K562 (cell line): ENCODE measurements at regions not wholly inside any gene's neighbourhood (a gene's known extent, or its start where the extent isn't known, plus 50 kb on each side); places are given as distances from the start of the nearest gene placed in this dataset.

Experiments
- BCL6 ChIP-seq: fragments of 250-450 bp; sonication (Bioruptor Pico); IDR thresholded peaks from 2 replicates; pipeline ENCODE4 v1.4.0; 2020
- C11orf30 ChIP-seq: fragments of 450-650 bp; IDR thresholded peaks from 2 replicates; pipeline ENCODE4 v1.6.1; 2016; ENCODE audit warnings: low read depth, mild to moderate bottlenecking
- CBX1 ChIP-seq: sonication (generic); IDR thresholded peaks from 2 replicates; pipeline ENCODE4 v1.6.1; 2016; ENCODE audit warnings: antibody characterized with exemption, low read depth, mild to moderate bottlenecking
- CREM ChIP-seq: IDR thresholded peaks from 2 replicates; pipeline ENCODE4 v1.6.1; 2014; ENCODE audit warnings: antibody characterized with exemption, low read depth
- CTBP1 ChIP-seq: fragments of 450-650 bp; IDR thresholded peaks from 2 replicates; pipeline ENCODE4 v1.6.1; 2016; ENCODE audit warnings: borderline replicate concordance
- DPF2 ChIP-seq: fragments of 450-650 bp; IDR thresholded peaks from 2 replicates; pipeline ENCODE4 v1.6.1; 2016
- GMEB1 ChIP-seq: fragments of 250-450 bp; sonication (Bioruptor Pico); IDR thresholded peaks from 2 replicates; pipeline ENCODE4 v1.4.0; 2020; ENCODE audit warnings: mild to moderate bottlenecking
- KDM1A ChIP-seq, 2 experiments: fragments of 450-650 bp; IDR thresholded peaks; 2 replicates each; pipeline ENCODE4 v1.6.1; 2016; ENCODE audit warnings: mild to moderate bottlenecking in 2 of 2
- KLF10 ChIP-seq: fragments of 250-450 bp; sonication (Bioruptor Pico); IDR thresholded peaks from 2 replicates; pipeline ENCODE4 v1.6.1; 2021; ENCODE audit warnings: matching md5 sums
- L3MBTL2 ChIP-seq: fragments of 450-650 bp; IDR thresholded peaks from 2 replicates; pipeline ENCODE4 v1.6.1; 2016; ENCODE audit warnings: mild to moderate bottlenecking, moderate library complexity
- MAX ChIP-seq: sonication (generic); formaldehyde crosslinking; IDR thresholded peaks from 2 replicates; pipeline ENCODE4 v1.9.0; 2022; ENCODE audit warnings: mild to moderate bottlenecking, missing genetic modification reagents
- NFE2 ChIP-seq: IDR thresholded peaks from 2 replicates; pipeline ENCODE4 v1.6.1; 2014; ENCODE audit warnings: antibody characterized with exemption, low read depth
- NUFIP1 ChIP-seq: fragments of 450-650 bp; IDR thresholded peaks from 2 replicates; pipeline ENCODE4 v1.6.1; 2018; ENCODE audit not compliant: partially characterized antibody
- PBX2 ChIP-seq, 2 experiments: IDR thresholded peaks in 1 of 2; conservative IDR thresholded peaks in 1 of 2; 2 replicates each; pipeline ENCODE4 v1.6.1; 2016; ENCODE audit warnings: low read depth in 2 of 2, mild to moderate bottlenecking in 1 of 2, missing compliant biosample characterization in 1 of 2, missing genetic modification characterization in 1 of 2, moderate library complexity in 1 of 2
- SMARCE1 ChIP-seq: fragments of 450-650 bp; IDR thresholded peaks from 2 replicates; pipeline ENCODE4 v1.7.1; 2016; ENCODE audit warnings: mild to moderate bottlenecking
- SOX6 ChIP-seq: fragments of 450-650 bp; IDR thresholded peaks from 2 replicates; pipeline ENCODE4 v1.6.1; 2014; ENCODE audit warnings: mild to moderate bottlenecking
- U2AF1 ChIP-seq: fragments of 200-400 bp; formaldehyde crosslinking; optimal IDR thresholded peaks from 2 replicates; pipeline ENCODE3; 2017; ENCODE audit warnings: mild to moderate bottlenecking, low read depth, low read length, moderate library complexity
- VEZF1 ChIP-seq: fragments of 200-800 bp; sonication (Bioruptor generic); IDR thresholded peaks from 2 replicates; pipeline ENCODE4 v1.6.1; 2017; ENCODE audit warnings: missing genetic modification characterization, missing compliant biosample characterization
- ZBTB34 ChIP-seq: fragments of 250-450 bp; sonication (Bioruptor Pico); IDR thresholded peaks from 2 replicates; pipeline ENCODE4 v1.8.0; 2021; ENCODE audit warnings: mild to moderate bottlenecking, moderate library complexity
- ZNF778 ChIP-seq: fragments of 450-650 bp; formaldehyde crosslinking; IDR thresholded peaks from 2 replicates; pipeline ENCODE4 v1.4.0; 2020; ENCODE audit warnings: mild to moderate bottlenecking, moderate library complexity
- TF ChIP-seq, protein P1 (sequence below): sonication (generic); formaldehyde crosslinking; IDR thresholded peaks from 2 replicates; pipeline ENCODE4 v1.8.1; 2022; ENCODE audit warnings: missing genetic modification reagents

- peak; percentile 64; the same call in 1 of the 2 replicates for TF ChIP-seq PBX2 (CRISPR knock-in tag; IDR thresholded peaks at IDR 0.05; ENCODE audit: low read depth)
- TF ChIP-seq PBX2 (tag; conservative IDR thresholded peaks at IDR 0.05; ENCODE audit: low read depth): peak; percentile 94
- TF ChIP-seq VEZF1 (CRISPR knock-in tag): peak; percentile 91
- peak; percentile 94 for TF ChIP-seq SMARCE1
- no peak for TF ChIP-seq ZNF778 (CRISPR knock-in tag)
- peak; percentile 78 for TF ChIP-seq NFE2
- peak; percentile 81 for TF ChIP-seq CTBP1
- TF ChIP-seq U2AF1: no peak
- TF ChIP-seq NUFIP1: no peak
- peak; percentile 62 for TF ChIP-seq CREM
- no peak for TF ChIP-seq ZBTB34 (CRISPR knock-in tag)
- peak; percentile 53 to 82; a peak in 3 of 4 replicates for TF ChIP-seq KDM1A (IDR thresholded peaks at IDR 0.05)
- TF ChIP-seq, protein P1, sequence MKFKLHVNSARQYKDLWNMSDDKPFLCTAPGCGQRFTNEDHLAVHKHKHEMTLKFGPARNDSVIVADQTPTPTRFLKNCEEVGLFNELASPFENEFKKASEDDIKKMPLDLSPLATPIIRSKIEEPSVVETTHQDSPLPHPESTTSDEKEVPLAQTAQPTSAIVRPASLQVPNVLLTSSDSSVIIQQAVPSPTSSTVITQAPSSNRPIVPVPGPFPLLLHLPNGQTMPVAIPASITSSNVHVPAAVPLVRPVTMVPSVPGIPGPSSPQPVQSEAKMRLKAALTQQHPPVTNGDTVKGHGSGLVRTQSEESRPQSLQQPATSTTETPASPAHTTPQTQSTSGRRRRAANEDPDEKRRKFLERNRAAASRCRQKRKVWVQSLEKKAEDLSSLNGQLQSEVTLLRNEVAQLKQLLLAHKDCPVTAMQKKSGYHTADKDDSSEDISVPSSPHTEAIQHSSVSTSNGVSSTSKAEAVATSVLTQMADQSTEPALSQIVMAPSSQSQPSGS (CRISPR knock-in tag): no peak
- TF ChIP-seq MAX (CRISPR knock-in tag): peak; percentile 75
- no peak for TF ChIP-seq BCL6 (CRISPR knock-in tag)
- no peak for TF ChIP-seq CBX1
- peak; percentile 93 for TF ChIP-seq DPF2
- peak; percentile 59 for TF ChIP-seq C11orf30
- TF ChIP-seq L3MBTL2: peak; percentile 55
- no peak for TF ChIP-seq KLF10 (CRISPR knock-in tag)
- TF ChIP-seq SOX6: peak; percentile 78
- TF ChIP-seq GMEB1 (CRISPR knock-in tag): no peak
Observed at GRCh38 chr2:216775043-216775453, 79.7 kb upstream of the IGFBP5 start (continued).
